ENCODE measurements at regions not wholly inside any gene's neighbourhood (a gene's known extent, or its start where the extent isn't known, plus 50 kb on each side); places are given as distances from the start of the nearest gene placed in this dataset.

GRCh38 chr15:35756623-35757022 lies 210.7 kb upstream of the DPH6 start:
- no peak for DNase-seq (ENCODE audit: low read depth)
- TF ChIP-seq, protein P1, sequence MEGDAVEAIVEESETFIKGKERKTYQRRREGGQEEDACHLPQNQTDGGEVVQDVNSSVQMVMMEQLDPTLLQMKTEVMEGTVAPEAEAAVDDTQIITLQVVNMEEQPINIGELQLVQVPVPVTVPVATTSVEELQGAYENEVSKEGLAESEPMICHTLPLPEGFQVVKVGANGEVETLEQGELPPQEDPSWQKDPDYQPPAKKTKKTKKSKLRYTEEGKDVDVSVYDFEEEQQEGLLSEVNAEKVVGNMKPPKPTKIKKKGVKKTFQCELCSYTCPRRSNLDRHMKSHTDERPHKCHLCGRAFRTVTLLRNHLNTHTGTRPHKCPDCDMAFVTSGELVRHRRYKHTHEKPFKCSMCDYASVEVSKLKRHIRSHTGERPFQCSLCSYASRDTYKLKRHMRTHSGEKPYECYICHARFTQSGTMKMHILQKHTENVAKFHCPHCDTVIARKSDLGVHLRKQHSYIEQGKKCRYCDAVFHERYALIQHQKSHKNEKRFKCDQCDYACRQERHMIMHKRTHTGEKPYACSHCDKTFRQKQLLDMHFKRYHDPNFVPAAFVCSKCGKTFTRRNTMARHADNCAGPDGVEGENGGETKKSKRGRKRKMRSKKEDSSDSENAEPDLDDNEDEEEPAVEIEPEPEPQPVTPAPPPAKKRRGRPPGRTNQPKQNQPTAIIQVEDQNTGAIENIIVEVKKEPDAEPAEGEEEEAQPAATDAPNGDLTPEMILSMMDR (IDR thresholded peaks at IDR 0.05; ENCODE audit: low read depth, low read length, missing control alignments) = no peak
- in situ Hi-C loops (cut with HindIII; ENCODE audit: low sequenced_read_pairs) = no loop called here
- no peak overlapping the region for H3K4me3 ChIP-seq (ENCODE audit: low read depth, low read length)

GRCh38 chr15:35757361-35757760 lies 211.4 kb upstream of the DPH6 start:
- no peak overlapping the region for H3K4me3 ChIP-seq (ENCODE audit: low read depth, low read length)
- in situ Hi-C loops (cut with HindIII; ENCODE audit: low sequenced_read_pairs) = no loop called here
- DNase-seq (ENCODE audit: low read depth) = no peak
- TF ChIP-seq, protein P1 (IDR thresholded peaks at IDR 0.05; ENCODE audit: low read depth, low read length, missing control alignments) = no peak

- H3K4me3 ChIP-seq (ENCODE audit: low read depth, low read length) = no peak overlapping the region
- TF ChIP-seq, protein P1 (IDR thresholded peaks at IDR 0.05; ENCODE audit: low read depth, low read length, missing control alignments) = no peak
- in situ Hi-C loops (cut with HindIII; ENCODE audit: low sequenced_read_pairs) = no loop called here
- no peak for DNase-seq (ENCODE audit: low read depth)
Measured at GRCh38 chr15:35757765-35758164, 211.8 kb upstream of the DPH6 start.

- H3K4me3 ChIP-seq (ENCODE audit: low read depth, low read length) = no peak overlapping the region
- no peak for DNase-seq (ENCODE audit: low read depth)
- in situ Hi-C loops (cut with HindIII; ENCODE audit: low sequenced_read_pairs) = no loop called here
- TF ChIP-seq, protein P1 (IDR thresholded peaks at IDR 0.05; ENCODE audit: low read depth, low read length, missing control alignments) = no peak
Measured at GRCh38 chr15:35764661-35765519, 218.9 kb upstream of the DPH6 start.

DNA sequence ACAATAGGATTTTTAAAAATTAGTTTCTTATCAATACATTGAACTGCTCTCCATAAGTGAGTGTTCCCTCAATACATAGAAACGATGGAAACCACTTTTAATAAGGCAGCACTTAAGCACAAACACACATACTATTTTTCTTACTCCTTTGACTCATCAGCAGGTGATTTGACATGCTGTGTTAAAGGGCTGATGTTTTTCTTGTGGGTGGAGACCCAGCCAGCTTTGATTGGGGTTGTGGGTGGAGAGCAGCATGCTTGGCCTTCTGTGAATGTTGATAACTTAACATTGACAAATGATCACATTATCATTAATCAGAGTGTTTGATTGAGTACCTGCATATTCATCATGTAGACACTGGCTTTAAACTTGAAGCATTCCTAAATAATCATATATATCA lies 223.0 kb upstream of the DPH6 start:
- no peak overlapping the region for H3K4me3 ChIP-seq (ENCODE audit: low read depth, low read length)
- in situ Hi-C loops (cut with HindIII; ENCODE audit: low sequenced_read_pairs) = no loop called here
- DNase-seq (ENCODE audit: low read depth) = no peak

GRCh38 chr15:35769656-35770055 lies 223.7 kb upstream of the DPH6 start:
- in situ Hi-C loops (cut with HindIII; ENCODE audit: low sequenced_read_pairs) = no loop called here
- DNase-seq (ENCODE audit: low read depth) = no peak
- TF ChIP-seq, protein P1 (IDR thresholded peaks at IDR 0.05; ENCODE audit: low read depth, low read length, missing control alignments) = no peak
- H3K4me3 ChIP-seq (ENCODE audit: low read depth, low read length) = no peak overlapping the region

More for the DNA sequence above, 223.0 kb upstream of the DPH6 start:
- TF ChIP-seq, protein P1 (IDR thresholded peaks at IDR 0.05; ENCODE audit: low read depth, low read length, missing control alignments) = no peak
